Uterus (tissue), 3 donors: ENCODE measurements at regions not wholly inside any gene's neighbourhood (a gene's known extent, or its start where the extent isn't known, plus 50 kb on each side); places are given as distances from the start of the nearest gene placed in this dataset.

Experiments
- DNase-seq, 2 donors: peaks; one replicate each; pipeline ENCODE4 v3.0.0-alpha.2; 2019 to 2020
- H3K27ac ChIP-seq, 2 donors: fragments of 200-600 bp; sonication (generic); 1 replicate in 1 of 2; 2 replicates in 1 of 2; pipeline ENCODE4 v1.5.1; 2016 to 2018
- H3K27me3 ChIP-seq, 2 donors: fragments of 200-600 bp; sonication (generic); one replicate each; pipeline ENCODE4 v1.5.1; 2018 to 2019; ENCODE audit warnings: control low read depth in 1 of 2
- H3K36me3 ChIP-seq, 2 donors: fragments of 200-600 bp; sonication (generic); one replicate each; pipeline ENCODE4 v1.5.1; 2019; ENCODE audit warnings: control low read depth in 1 of 2
- H3K4me1 ChIP-seq, 2 donors: fragments of 200-600 bp; sonication (generic); one replicate each; pipeline ENCODE4 v1.5.1; 2018 to 2019; ENCODE audit warnings: control low read depth in 1 of 2
- H3K4me3 ChIP-seq, 2 donors: fragments of 200-600 bp; sonication (generic); 1 replicate in 1 of 2; 2 replicates in 1 of 2; pipeline ENCODE4 v1.5.1; 2018 to 2019; ENCODE audit warnings: mild to moderate bottlenecking in 1 of 2
- H3K9me3 ChIP-seq, 2 donors: fragments of 200-600 bp; sonication (generic); one replicate each; pipeline ENCODE4 v1.5.1; 2019; ENCODE audit warnings: control low read depth in 1 of 2
- CTCF ChIP-seq, 4 experiments: fragments of 200-600 bp in 2 of 4; fragments of 450-650 bp in 2 of 4; sonication (generic) in 2 of 4; IDR thresholded peaks; one replicate each; pipeline ENCODE4 v1.5.1; 2016 to 2019; ENCODE audit warnings: antibody characterized with exemption in 4 of 4, mild to moderate bottlenecking in 2 of 4, moderate library complexity in 1 of 4
- POLR2A ChIP-seq, 2 donors: fragments of 450-650 bp; IDR thresholded peaks; one replicate each; pipeline ENCODE4 v1.6.1; 2016; ENCODE audit warnings: antibody characterized with exemption in 2 of 2, mild to moderate bottlenecking in 1 of 2, moderate library complexity in 1 of 2
- intact Hi-C: fragments of 100-400 bp; cut with DNase I; formaldehyde crosslinking; loops from one replicate; pipeline ENCODE4 v1.15.1; 2023; ENCODE audit warnings: low total_unique reads
- donor health status: DM: yes; HTN: yes; CAD: no.

GRCh38 chr6:3609388-3609787 lies 142.1 kb downstream of the PXDC1 start:
- H3K27ac ChIP-seq = peak overlapping the region in 1 of 2 donors; percentile 18
- H3K36me3 ChIP-seq = no peaks in the 10 kb centered on the region
- no peaks in the 10 kb centered on the region for H3K4me1 ChIP-seq
- H3K4me3 ChIP-seq = no peak overlapping the region
- DNase-seq = no peak
- H3K27me3 ChIP-seq = no peaks in the 10 kb centered on the region
- intact Hi-C loops = no loop called here
- no peak for TF ChIP-seq CTCF (IDR thresholded peaks at IDR 0.05)
- TF ChIP-seq POLR2A (IDR thresholded peaks at IDR 0.05) = no peak
- H3K9me3 ChIP-seq = no peaks in the 10 kb centered on the region

GRCh38 chr6:3608159-3608558 lies 143.4 kb downstream of the PXDC1 start:
- DNase-seq = no peak
- no peak overlapping the region for H3K27ac ChIP-seq
- H3K27me3 ChIP-seq = no peaks in the 10 kb centered on the region
- H3K9me3 ChIP-seq = no peaks in the 10 kb centered on the region
- no peaks in the 10 kb centered on the region for H3K4me1 ChIP-seq
- H3K4me3 ChIP-seq = no peak overlapping the region
- H3K36me3 ChIP-seq = no peaks in the 10 kb centered on the region
- intact Hi-C loops = no loop called here
- no peak for TF ChIP-seq CTCF (IDR thresholded peaks at IDR 0.05)
- TF ChIP-seq POLR2A (IDR thresholded peaks at IDR 0.05) = no peak

- Histone ChIP-seq H3K27me3 (no peaks in the 10 kb centered on the region), H3K9me3 (no peaks in the 10 kb centered on the region), H3K4me1 (no peaks in the 10 kb centered on the region), H3K36me3 (no peaks in the 10 kb centered on the region), H3K27ac (no peak overlapping the region), H3K4me3 (no peak overlapping the region)
- TF ChIP-seq CTCF (IDR thresholded peaks at IDR 0.05) (no peak), POLR2A (IDR thresholded peaks at IDR 0.05) (no peak)
- intact Hi-C loops = no loop called here
- DNase-seq = no peak
Observed at GRCh38 chr6:3607599-3607998, 143.9 kb downstream of the PXDC1 start.

- intact Hi-C loops = no loop called here
- H3K36me3 ChIP-seq = no peaks in the 10 kb centered on the region
- no peak overlapping the region for H3K27ac ChIP-seq
- no peaks in the 10 kb centered on the region for H3K27me3 ChIP-seq
- no peak for DNase-seq
- TF ChIP-seq POLR2A (IDR thresholded peaks at IDR 0.05) = no peak
- no peak for TF ChIP-seq CTCF (IDR thresholded peaks at IDR 0.05)
- no peaks in the 10 kb centered on the region for H3K9me3 ChIP-seq
- no peak overlapping the region for H3K4me3 ChIP-seq
- H3K4me1 ChIP-seq = no peaks in the 10 kb centered on the region
Observed at GRCh38 chr6:3607171-3607570, 144.3 kb downstream of the PXDC1 start.

GRCh38 chr6:3603340-3604130 lies 146.7 kb upstream of the SLC22A23 start:
- H3K36me3 ChIP-seq = no peaks in the 10 kb centered on the region
- no peak overlapping the region for H3K27ac ChIP-seq
- intact Hi-C loops = no loop called here
- no peak for DNase-seq
- TF ChIP-seq POLR2A (IDR thresholded peaks at IDR 0.05) (no peak), CTCF (IDR thresholded peaks at IDR 0.05) (no peak)
- no peaks in the 10 kb centered on the region for H3K4me1 ChIP-seq
- H3K9me3 ChIP-seq = no peaks in the 10 kb centered on the region
- H3K27me3 ChIP-seq = no peaks in the 10 kb centered on the region
- no peak overlapping the region for H3K4me3 ChIP-seq
